ENCODE measurements at regions not wholly inside any gene's neighbourhood (a gene's known extent, or its start where the extent isn't known, plus 50 kb on each side); places are given as distances from the start of the nearest gene placed in this dataset.

DNA sequence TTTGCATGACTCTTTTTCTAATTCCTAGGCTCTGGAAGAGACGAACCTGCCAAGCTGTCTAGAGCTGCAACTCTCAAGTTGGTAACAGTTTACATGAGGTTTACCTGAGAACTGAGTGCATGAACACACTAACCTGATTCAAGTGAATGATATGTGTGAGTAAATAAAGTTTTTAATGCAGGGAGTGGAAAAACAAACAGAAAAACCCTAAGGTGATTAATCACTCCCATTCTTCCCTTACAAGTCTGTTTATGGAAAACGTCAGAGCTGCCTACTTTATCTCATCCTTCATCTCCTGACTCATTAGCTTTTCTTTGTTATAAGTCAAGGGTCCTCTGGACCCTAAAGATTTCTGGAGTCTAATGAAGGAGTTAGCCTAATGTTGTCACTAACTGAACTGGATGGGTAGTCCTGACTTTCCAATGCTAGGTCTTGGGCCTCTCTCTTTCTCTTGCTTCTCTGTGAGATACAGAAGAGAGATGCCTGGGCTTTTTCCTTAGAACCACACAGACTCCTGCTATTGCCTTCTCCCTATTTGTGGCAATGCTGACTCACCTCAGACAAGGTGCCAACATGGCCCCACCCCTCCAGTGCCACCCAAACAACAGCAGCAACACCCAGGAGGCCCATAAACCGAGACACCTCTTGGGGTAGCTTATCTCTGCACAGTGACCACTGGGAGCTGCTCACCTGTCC is 952.4 kb downstream of the EPHA4 start:
- intact Hi-C loops (cut with micrococcal nuclease): no loop called here
- Histone ChIP-seq H3K36me3 (ENCODE audit: control insufficient read depth, insufficient read depth, low read length) (no peaks in the 10 kb centered on the region), H3K4me3 (no peak overlapping the region), H3K4me1 (replicated peaks in 1 of 2; ENCODE audit: control insufficient read depth in 2 of 2, insufficient read depth in 2 of 2, low read length in 2 of 2) (no peaks in the 10 kb centered on the region), H4K20me1 (replicated peaks; ENCODE audit: control insufficient read depth, insufficient read depth, low read length) (no peaks in the 10 kb centered on the region), H3K9ac (ENCODE audit: insufficient read depth in 1 of 2, low read depth in 2 of 2, low read length in 2 of 2) (no peak overlapping the region), H3K9me1 (ENCODE audit: control insufficient read depth, insufficient read depth, low read length) (no peaks in the 10 kb centered on the region), H3K79me2 (ENCODE audit: control insufficient read depth, insufficient read depth, low read length) (no peaks in the 10 kb centered on the region), H3K27ac (ENCODE audit: extremely low read depth, low read depth, low read length) (no peak overlapping the region), H3K4me2 (ENCODE audit: insufficient read depth, low read length) (no peak overlapping the region), H2AFZ (ENCODE audit: low read depth, low read length) (no peak overlapping the region), H3K9me3 (replicated peaks; ENCODE audit: control insufficient read depth, insufficient read depth, low read depth, low read length) (no peaks in the 10 kb centered on the region), H3K27me3 (ENCODE audit: control insufficient read depth in 2 of 2, insufficient read depth in 2 of 2, low read length in 2 of 2) (no peaks in the 10 kb centered on the region)
- no peak for DNase-seq (ENCODE audit: extremely low read depth in 1 of 4, low spot score in 3 of 4)
- in situ Hi-C loops (cut with MboI): no loop called here
- CTCF ChIA-PET (ENCODE audit: low intra/inter-chr PET ratio): no interaction called here
- no peak for FAIRE-seq
- no TSS peak for BruUV-seq (replicated peaks)
- POLR2A ChIA-PET: no interaction called here
- no peak for ATAC-seq
- 0% methylated on average over 2 of the region's 3 CpGs for WGBS (ENCODE audit: insufficient coverage, low coverage, missing lambda C conversion rate)
- TF ChIP-seq POLR3G (IDR thresholded peaks at IDR 0.05; ENCODE audit: extremely low read depth, insufficient read length, insufficient replicate concordance): no peak
- no peak for TF ChIP-seq SREBF1 (IDR thresholded peaks at IDR 0.05; ENCODE audit: borderline replicate concordance, low read depth, low read length)
- no peak for TF ChIP-seq MGA (IDR thresholded peaks at IDR 0.05)
- TF ChIP-seq IRF2 (CRISPR knock-in tag; IDR thresholded peaks at IDR 0.05): no peak
- no peak for TF ChIP-seq RNF2 (IDR thresholded peaks at IDR 0.05)
- TF ChIP-seq NFIX (CRISPR knock-in tag; IDR thresholded peaks at IDR 0.05; ENCODE audit: low read depth): no peak
- no peak for TF ChIP-seq ZC3H11A (IDR thresholded peaks at IDR 0.05; ENCODE audit: low read depth, low read length)
- TF ChIP-seq XRCC4 (IDR thresholded peaks at IDR 0.05; ENCODE audit: extremely low read depth, insufficient read depth, insufficient read length): no peak
- TF ChIP-seq ZNF75A (CRISPR knock-in tag; IDR thresholded peaks at IDR 0.05): no peak
- no peak for TF ChIP-seq NR1H2 (CRISPR knock-in tag; IDR thresholded peaks at IDR 0.05)
- TF ChIP-seq MYBL2 (IDR thresholded peaks at IDR 0.05; ENCODE audit: low read depth): no peak
- TF ChIP-seq MYBL2 (CRISPR knock-in tag; IDR thresholded peaks at IDR 0.05; ENCODE audit: borderline replicate concordance): no peak
- no peak for TF ChIP-seq PCBP1 (IDR thresholded peaks at IDR 0.05; ENCODE audit: low read depth, low read length, poor library complexity, severe bottlenecking)

All from K562 (cell line).